OCI-LY7 (cell line): ENCODE measurements at regions not wholly inside any gene's neighbourhood (a gene's known extent, or its start where the extent isn't known, plus 50 kb on each side); places are given as distances from the start of the nearest gene placed in this dataset.

Experiments used
- BruUV-seq: library from RNA; stranded (reverse); fragments of 400-500 nt; replicated peaks from 2 replicates; lab custom pipeline; 2021; lab: Mats Ljungman, UMichigan
- CTCF ChIA-PET: fragments of 300-600 bp; sonication (Branson Sonifier 250); formaldehyde crosslinking; loops from one replicate; lab custom pipeline; 2022; ENCODE audit warnings: antibody characterized with exemption; ENCODE audit not compliant: unreplicated experiment; lab: Charles Lee
- POLR2A ChIA-PET: fragments of 300-600 bp; sonication (Branson Sonifier 250); formaldehyde crosslinking; loops from one replicate; lab custom pipeline; 2022; ENCODE audit warnings: antibody characterized with exemption; lab: Charles Lee
- DNase-seq: peaks from one replicate; pipeline ENCODE4 v3.0.0-alpha.2; 2015; ENCODE audit warnings: low spot score
- H2AFZ ChIP-seq: fragments of 200-600 bp; sonication (generic), shearing (Covaris generic); 2 replicates; pipeline ENCODE4 v1.6.1; 2014; ENCODE audit warnings: mild to moderate bottlenecking, antibody characterized with exemption, low read length, moderate library complexity
- H3K27ac ChIP-seq: fragments of 200-600 bp; sonication (generic); 2 replicates; pipeline ENCODE4 v1.5.1; 2014; ENCODE audit warnings: mixed run types, low read depth, mild to moderate bottlenecking, moderate library complexity, low read length, inconsistent platforms; ENCODE audit not compliant: poor library complexity, severe bottlenecking
- H3K36me3 ChIP-seq: fragments of 200-600 bp; sonication (generic); 2 replicates; pipeline ENCODE4 v1.6.1; 2014; ENCODE audit warnings: mild to moderate bottlenecking, antibody characterized with exemption, low read length, moderate library complexity, mixed read lengths; ENCODE audit not compliant: insufficient read depth
- H3K4me1 ChIP-seq: fragments of 200-600 bp; sonication (generic); 2 replicates; pipeline ENCODE4 v1.5.1; 2014; ENCODE audit warnings: mild to moderate bottlenecking, low read length; ENCODE audit not compliant: insufficient read depth, poor library complexity, severe bottlenecking
- H3K4me2 ChIP-seq: fragments of 200-600 bp; sonication (generic); 2 replicates; pipeline ENCODE4 v1.6.1; 2014; ENCODE audit warnings: mild to moderate bottlenecking, low read length
- H3K4me3 ChIP-seq: fragments of 200-600 bp; sonication (generic); 2 replicates; pipeline ENCODE4 v1.5.1; 2014; ENCODE audit warnings: mild to moderate bottlenecking, low read depth, low read length; ENCODE audit not compliant: poor library complexity, severe bottlenecking
- H3K79me2 ChIP-seq: fragments of 200-600 bp; sonication (generic); 2 replicates; pipeline ENCODE4 v1.6.1; 2016; ENCODE audit warnings: low read depth, mild to moderate bottlenecking, low read length, moderate library complexity, mixed read lengths; ENCODE audit not compliant: insufficient read depth
- H3K9me2 ChIP-seq: fragments of 200-600 bp; sonication (generic); 2 replicates; pipeline ENCODE4 v1.6.1; 2016; ENCODE audit warnings: mild to moderate bottlenecking, low read length, mixed read lengths; ENCODE audit not compliant: insufficient read depth
- H3K9me3 ChIP-seq: fragments of 200-600 bp; sonication (generic); 2 replicates; pipeline ENCODE4 v1.6.1; 2014; ENCODE audit warnings: mild to moderate bottlenecking, mixed run types, low read length, mixed read lengths
- H4K20me1 ChIP-seq: fragments of 200-600 bp; sonication (generic); 2 replicates; pipeline ENCODE4 v1.6.1; 2014; ENCODE audit warnings: mild to moderate bottlenecking, antibody characterized with exemption, low read length, moderate library complexity, mixed read lengths; ENCODE audit not compliant: insufficient read depth
- CTCF ChIP-seq: fragments of 200-600 bp; sonication (generic); conservative IDR thresholded peaks from 2 replicates; pipeline ENCODE4 v1.5.1; 2014; ENCODE audit warnings: mild to moderate bottlenecking, antibody characterized with exemption, low read length, moderate library complexity, mixed read lengths
- EZH2phosphoT487 ChIP-seq: fragments of 200-600 bp; sonication (generic); IDR thresholded peaks from 2 replicates; pipeline ENCODE4 v1.6.1; 2018; ENCODE audit warnings: low read depth, borderline replicate concordance, mild to moderate bottlenecking, mixed run types, antibody characterized with exemption, low read length, moderate library complexity, mixed read lengths
- intact Hi-C: fragments of 100-400 bp; cut with micrococcal nuclease; formaldehyde crosslinking; loops from one replicate; pipeline ENCODE4 v1.10.0; 2022; ENCODE audit not compliant: unreplicated experiment

GRCh38 chr4:36439556-36439955 is 158.1 kb downstream of the DTHD1 start:
- BruUV-seq = no TSS peak
- no peak for DNase-seq
- Histone ChIP-seq H3K27ac (no peak overlapping the region), H3K4me2 (no peak overlapping the region), H3K4me3 (no peak overlapping the region), H3K9me2 (no peaks in the 10 kb centered on the region), H3K79me2 (no peaks in the 10 kb centered on the region), H3K4me1 (no peaks in the 10 kb centered on the region), H3K9me3 (no peaks in the 10 kb centered on the region), H4K20me1 (no peaks in the 10 kb centered on the region), H3K36me3 (no peaks in the 10 kb centered on the region), H2AFZ (no peak overlapping the region)
- intact Hi-C loops = no loop called here
- no peak for TF ChIP-seq CTCF
- no peak for TF ChIP-seq EZH2phosphoT487
- POLR2A ChIA-PET = no interaction called here
- CTCF ChIA-PET = no interaction called here

- no peak overlapping the region for H3K27ac ChIP-seq
- DNase-seq = no peak
- H3K9me3 ChIP-seq = no peaks in the 10 kb centered on the region
- no peak overlapping the region for H3K4me3 ChIP-seq
- intact Hi-C loops = no loop called here
- H3K36me3 ChIP-seq = no peaks in the 10 kb centered on the region
- H3K4me1 ChIP-seq = no peaks in the 10 kb centered on the region
- H3K4me2 ChIP-seq = no peak overlapping the region
- POLR2A ChIA-PET = no interaction called here
- H2AFZ ChIP-seq = no peak overlapping the region
- CTCF ChIA-PET = no interaction called here
- H3K79me2 ChIP-seq = no peaks in the 10 kb centered on the region
- no peak for TF ChIP-seq CTCF
- TF ChIP-seq EZH2phosphoT487 = no peak
- no TSS peak for BruUV-seq
- H4K20me1 ChIP-seq = no peaks in the 10 kb centered on the region
- H3K9me2 ChIP-seq = no peaks in the 10 kb centered on the region
Observed at GRCh38 chr4:36445480-36445879, 164.1 kb downstream of the DTHD1 start.

GRCh38 chr4:36446275-36446674 is 164.9 kb downstream of the DTHD1 start:
- no peaks in the 10 kb centered on the region for H3K9me2 ChIP-seq
- H3K4me2 ChIP-seq = no peak overlapping the region
- DNase-seq = no peak
- intact Hi-C loops = no loop called here
- H3K4me3 ChIP-seq = no peak overlapping the region
- no peaks in the 10 kb centered on the region for H4K20me1 ChIP-seq
- H2AFZ ChIP-seq = no peak overlapping the region
- no peaks in the 10 kb centered on the region for H3K79me2 ChIP-seq
- no peaks in the 10 kb centered on the region for H3K36me3 ChIP-seq
- CTCF ChIA-PET = no interaction called here
- H3K4me1 ChIP-seq = no peaks in the 10 kb centered on the region
- no TSS peak for BruUV-seq
- TF ChIP-seq CTCF = no peak
- no peak for TF ChIP-seq EZH2phosphoT487
- H3K9me3 ChIP-seq = no peaks in the 10 kb centered on the region
- POLR2A ChIA-PET = no interaction called here
- H3K27ac ChIP-seq = no peak overlapping the region
